ENCODE measurements at regions not wholly inside any gene's neighbourhood (a gene's known extent, or its start where the extent isn't known, plus 50 kb on each side); places are given as distances from the start of the nearest gene placed in this dataset.
A peak's percentile ranks its signal among the peaks of the same experiment; 100 is the strongest.

GRCh38 chr11:104259121-104259610 is 95.2 kb upstream of the PDGFD start:
- TF ChIP-seq MAX (IDR thresholded peaks at IDR 0.05; ENCODE audit: low read depth, low read length) (no peak), MYC (IDR thresholded peaks at IDR 0.05; ENCODE audit: low read depth, low read length) (no peak)
- no peak for DNase-seq (ENCODE audit: low read depth)
- H3K4me3 ChIP-seq (ENCODE audit: low read depth, low read length), result no peak overlapping the region

GRCh38 chr11:104256525-104256924 is 92.6 kb upstream of the PDGFD start:
- DNase-seq (ENCODE audit: low read depth), result no peak
- H3K4me3 ChIP-seq (ENCODE audit: low read depth, low read length), result no peak overlapping the region
- TF ChIP-seq POLR2A (IDR thresholded peaks at IDR 0.05; ENCODE audit: extremely low read depth, insufficient read length) (no peak), CTCF (IDR thresholded peaks at IDR 0.05; ENCODE audit: low read depth, low read length) (no peak), MYC (IDR thresholded peaks at IDR 0.05; ENCODE audit: low read depth, low read length) (no peak), MAX (IDR thresholded peaks at IDR 0.05; ENCODE audit: low read depth, low read length) (no peak)

GRCh38 chr11:104254347-104254746 is 90.4 kb upstream of the PDGFD start:
- DNase-seq (ENCODE audit: low read depth), result peak; percentile 66
- TF ChIP-seq MAX (IDR thresholded peaks at IDR 0.05; ENCODE audit: low read depth, low read length) (no peak), CTCF (IDR thresholded peaks at IDR 0.05; ENCODE audit: low read depth, low read length) (peak; percentile 91)
- no peak overlapping the region for H3K4me3 ChIP-seq (ENCODE audit: low read depth, low read length)

- TF ChIP-seq MAX (IDR thresholded peaks at IDR 0.05; ENCODE audit: low read depth, low read length) (no peak), POLR2A (IDR thresholded peaks at IDR 0.05; ENCODE audit: extremely low read depth, insufficient read length) (no peak), MYC (IDR thresholded peaks at IDR 0.05; ENCODE audit: low read depth, low read length) (no peak), CTCF (IDR thresholded peaks at IDR 0.05; ENCODE audit: low read depth, low read length) (no peak)
These were observed 82.6 kb upstream of the PDGFD start for GRCh38 chr11:104246590-104246989.

GRCh38 chr11:104238916-104239315 is 75.0 kb upstream of the PDGFD start:
- DNase-seq (ENCODE audit: low read depth), result no peak
- TF ChIP-seq CTCF (IDR thresholded peaks at IDR 0.05; ENCODE audit: low read depth, low read length), result no peak
- TF ChIP-seq POLR2A (IDR thresholded peaks at IDR 0.05; ENCODE audit: extremely low read depth, insufficient read length), result no peak
- TF ChIP-seq MYC (IDR thresholded peaks at IDR 0.05; ENCODE audit: low read depth, low read length), result no peak
- no peak for TF ChIP-seq MAX (IDR thresholded peaks at IDR 0.05; ENCODE audit: low read depth, low read length)
- no peak overlapping the region for H3K4me3 ChIP-seq (ENCODE audit: low read depth, low read length)

More at GRCh38 chr11:104246590-104246989, 82.6 kb upstream of the PDGFD start:
- H3K4me3 ChIP-seq (ENCODE audit: low read depth, low read length), result no peak overlapping the region
- no peak for DNase-seq (ENCODE audit: low read depth)

GRCh38 chr11:104225047-104225446 is 61.1 kb upstream of the PDGFD start:
- no peak for DNase-seq (ENCODE audit: low read depth)
- no peak overlapping the region for H3K4me3 ChIP-seq (ENCODE audit: low read depth, low read length)
- TF ChIP-seq CTCF (IDR thresholded peaks at IDR 0.05; ENCODE audit: low read depth, low read length) (no peak), MAX (IDR thresholded peaks at IDR 0.05; ENCODE audit: low read depth, low read length) (no peak), POLR2A (IDR thresholded peaks at IDR 0.05; ENCODE audit: extremely low read depth, insufficient read length) (no peak), MYC (IDR thresholded peaks at IDR 0.05; ENCODE audit: low read depth, low read length) (no peak)
